ENCODE measurements at regions not wholly inside any gene's neighbourhood (a gene's known extent, or its start where the extent isn't known, plus 50 kb on each side); places are given as distances from the start of the nearest gene placed in this dataset.

- TF ChIP-seq CTCF (IDR thresholded peaks at IDR 0.05) = no peak
- no peak for TF ChIP-seq POLR2A (IDR thresholded peaks at IDR 0.05)
Observed at GRCh38 chr7:46989247-46989646, 592.7 kb downstream of the TNS3 start.
